A549 (cell line): ENCODE measurements at regions not wholly inside any gene's neighbourhood (a gene's known extent, or its start where the extent isn't known, plus 50 kb on each side); places are given as distances from the start of the nearest gene placed in this dataset.

Experiments used
- ATAC-seq, 2 experiments: fragments of 200-7000 bp in 1 of 2; fragments of >200 bp in 1 of 2; cut with Nextera tagmentation in 1 of 2; cut with Tn5 transposase in 1 of 2; 3 replicates each; pipeline versions ENCODE4 v1.8.0 to v1.9.1; 2018 to 2020; ENCODE audit warnings: mild to moderate bottlenecking in 1 of 2, moderate library complexity in 1 of 2
- CTCF ChIA-PET: fragments of 300-600 bp; sonication (Branson Sonifier 250); formaldehyde crosslinking; extraction: SDS; loops from one replicate; lab custom pipeline; 2021; ENCODE audit warnings: antibody characterized with exemption, inconsistent platforms; lab: Yijun Ruan, JAX
- POLR2A ChIA-PET: fragments of 350-600 bp; formaldehyde crosslinking; extraction: SDS; loops from one replicate; lab custom pipeline; 2021; ENCODE audit warnings: antibody characterized with exemption, inconsistent platforms; lab: Yijun Ruan, JAX
- DNase-seq, 2 experiments: peaks; one replicate each; pipeline versions ENCODE4 v3.0.0 to v3.0.0-alpha.2; 2011 to 2016; ENCODE audit warnings: low read depth in 1 of 2, low spot score in 1 of 2
- FAIRE-seq: peaks from 2 replicates; lab custom pipeline; 2011; peaks lifted over from hg19 to GRCh38; lab: Jason Lieb, UNC
- H3K27ac ChIP-seq, 2 experiments: fragments of >200 bp; sonication (Bioruptor Twin); formaldehyde crosslinking; 3 replicates each; pipeline ENCODE4 v1.5.1; 2016 to 2017
- H3K4me1 ChIP-seq: fragments of >200 bp; sonication (Bioruptor Twin); formaldehyde crosslinking; 3 replicates; pipeline ENCODE4 v1.6.1; 2016
- H3K4me2 ChIP-seq: fragments of >200 bp; sonication (Bioruptor Twin); formaldehyde crosslinking; 3 replicates; pipeline ENCODE4 v1.6.1; 2016
- H3K4me3 ChIP-seq: fragments of >200 bp; sonication (Bioruptor Twin); formaldehyde crosslinking; 3 replicates; pipeline ENCODE4 v1.5.1; 2016
- H3K9me3 ChIP-seq: fragments of >200 bp; sonication (Bioruptor Twin); formaldehyde crosslinking; 3 replicates; pipeline ENCODE4 v1.6.1; 2016
- BHLHE40 ChIP-seq: IDR thresholded peaks from 2 replicates; pipeline ENCODE4 v1.6.1; 2012; ENCODE audit warnings: low read depth, low read length, inconsistent platforms
- CBX2 ChIP-seq: fragments of 200-600 bp; sonication (generic); IDR thresholded peaks from 2 replicates; pipeline ENCODE4 v1.6.1; 2016; ENCODE audit warnings: low read depth, mild to moderate bottlenecking, borderline replicate concordance
- CBX8 ChIP-seq: fragments of 200-600 bp; sonication (generic); IDR thresholded peaks from 2 replicates; pipeline ENCODE4 v1.6.1; 2016
- CEBPB ChIP-seq, 2 experiments: fragments of >200 bp in 1 of 2; sonication (Bioruptor Twin) in 1 of 2; formaldehyde crosslinking in 1 of 2; IDR thresholded peaks; 2 replicates each; pipeline ENCODE4 v1.6.1; 2012 to 2016
- CHD2 ChIP-seq: fragments of 150-350 bp; IDR thresholded peaks from 2 replicates; pipeline ENCODE4 v1.6.1; 2014; ENCODE audit warnings: low read length; ENCODE audit not compliant: partially characterized antibody
- EHF ChIP-seq: fragments of 250-450 bp; sonication (Bioruptor Pico); IDR thresholded peaks from 2 replicates; pipeline ENCODE4 v1.5.0; 2020; ENCODE audit warnings: mild to moderate bottlenecking
- EP300 ChIP-seq, 2 experiments: fragments of >200 bp; sonication (Bioruptor Twin); formaldehyde crosslinking; IDR thresholded peaks; 2 replicates in 1 of 2; 3 replicates in 1 of 2; pipeline ENCODE4 v1.6.1; 2016 to 2017
- ESRRA ChIP-seq: fragments of 150-350 bp; IDR thresholded peaks from 2 replicates; pipeline ENCODE4 v1.6.1; 2014; ENCODE audit warnings: mild to moderate bottlenecking, low read length, borderline replicate concordance
- GATA3 ChIP-seq: IDR thresholded peaks from 2 replicates; pipeline ENCODE4 v1.6.1; 2012; ENCODE audit warnings: borderline replicate concordance
- HDAC2 ChIP-seq: fragments of 200-600 bp; sonication (generic); IDR thresholded peaks from 2 replicates; pipeline ENCODE4 v1.6.1; 2016
- HOXB13 ChIP-seq: fragments of 250-450 bp; sonication (Bioruptor Pico); IDR thresholded peaks from 2 replicates; pipeline ENCODE4 v1.5.0; 2020; ENCODE audit warnings: low read depth, mild to moderate bottlenecking, moderate library complexity
- HOXB5 ChIP-seq: fragments of 250-450 bp; sonication (Bioruptor Pico); IDR thresholded peaks from 2 replicates; pipeline ENCODE4 v1.5.0; 2020; ENCODE audit warnings: mild to moderate bottlenecking, moderate library complexity
- JUN ChIP-seq, 2 experiments: fragments of >200 bp; sonication (Bioruptor Twin); formaldehyde crosslinking; IDR thresholded peaks; 2 replicates in 1 of 2; 3 replicates in 1 of 2; pipeline ENCODE4 v1.6.1; 2016 to 2017
- JUNB ChIP-seq: fragments of >200 bp; sonication (Bioruptor Twin); formaldehyde crosslinking; IDR thresholded peaks from 2 replicates; pipeline ENCODE4 v1.6.1; 2016
- KDM1A ChIP-seq: fragments of 200-600 bp; sonication (generic); IDR thresholded peaks from 2 replicates; pipeline ENCODE4 v1.6.1; 2016; ENCODE audit warnings: low read depth, mild to moderate bottlenecking
- KDM5A ChIP-seq: fragments of 200-600 bp; sonication (generic); IDR thresholded peaks from 2 replicates; pipeline ENCODE4 v1.6.1; 2016; ENCODE audit warnings: antibody characterized with exemption, mild to moderate bottlenecking
- MAFK ChIP-seq: fragments of 450-650 bp; IDR thresholded peaks from 2 replicates; pipeline ENCODE4 v1.6.1; 2014; ENCODE audit not compliant: partially characterized antibody
- NFE2L2 ChIP-seq: fragments of 150-350 bp; conservative IDR thresholded peaks from 2 replicates; pipeline ENCODE4 v1.6.1; 2014; ENCODE audit warnings: low read length
- PHF8 ChIP-seq: fragments of 200-600 bp; sonication (generic); IDR thresholded peaks from 2 replicates; pipeline ENCODE4 v1.6.1; 2016; ENCODE audit warnings: low read depth, mild to moderate bottlenecking, antibody characterized with exemption, moderate library complexity, borderline replicate concordance
- RARB ChIP-seq: fragments of 250-450 bp; sonication (Bioruptor Pico); IDR thresholded peaks from 2 replicates; pipeline ENCODE4 v1.8.0; 2021; ENCODE audit warnings: mild to moderate bottlenecking, moderate library complexity
- WGBS: methylation state at CpG from one replicate; pipeline ENCODE4 v1.1.6; 2017; ENCODE audit errors: missing lambda C conversion rate; 5-methylcytosine and 5-hydroxymethylcytosine counted together
- TF ChIP-seq, protein P1 (sequence below): fragments of 200-600 bp; sonication (generic); IDR thresholded peaks from 2 replicates; pipeline ENCODE4 v1.6.1; 2016; ENCODE audit warnings: antibody characterized with exemption, mild to moderate bottlenecking, moderate library complexity
- TF ChIP-seq, protein P2 (sequence below): fragments of >200 bp; sonication (Bioruptor Twin); formaldehyde crosslinking; IDR thresholded peaks from 2 replicates; pipeline ENCODE4 v1.6.1; 2016
- TF ChIP-seq, protein P3 (sequence below): fragments of >200 bp; sonication (Bioruptor Twin); formaldehyde crosslinking; IDR thresholded peaks from 3 replicates; pipeline ENCODE4 v1.6.1; 2016
- TF ChIP-seq, protein P4 (sequence below): IDR thresholded peaks from 2 replicates; pipeline ENCODE4 v1.6.1; 2012; ENCODE audit warnings: low read depth, borderline replicate concordance
- TF ChIP-seq, protein P5 (sequence below): fragments of 150-350 bp; IDR thresholded peaks from 2 replicates; pipeline ENCODE4 v1.6.1; 2014; ENCODE audit warnings: low read depth, mild to moderate bottlenecking, low read length
- TF ChIP-seq, protein P6 (sequence below): fragments of 250-450 bp; sonication (Bioruptor Pico); IDR thresholded peaks from 2 replicates; pipeline ENCODE4 v1.5.0; 2021; ENCODE audit warnings: mild to moderate bottlenecking, moderate library complexity, borderline replicate concordance

DNA sequence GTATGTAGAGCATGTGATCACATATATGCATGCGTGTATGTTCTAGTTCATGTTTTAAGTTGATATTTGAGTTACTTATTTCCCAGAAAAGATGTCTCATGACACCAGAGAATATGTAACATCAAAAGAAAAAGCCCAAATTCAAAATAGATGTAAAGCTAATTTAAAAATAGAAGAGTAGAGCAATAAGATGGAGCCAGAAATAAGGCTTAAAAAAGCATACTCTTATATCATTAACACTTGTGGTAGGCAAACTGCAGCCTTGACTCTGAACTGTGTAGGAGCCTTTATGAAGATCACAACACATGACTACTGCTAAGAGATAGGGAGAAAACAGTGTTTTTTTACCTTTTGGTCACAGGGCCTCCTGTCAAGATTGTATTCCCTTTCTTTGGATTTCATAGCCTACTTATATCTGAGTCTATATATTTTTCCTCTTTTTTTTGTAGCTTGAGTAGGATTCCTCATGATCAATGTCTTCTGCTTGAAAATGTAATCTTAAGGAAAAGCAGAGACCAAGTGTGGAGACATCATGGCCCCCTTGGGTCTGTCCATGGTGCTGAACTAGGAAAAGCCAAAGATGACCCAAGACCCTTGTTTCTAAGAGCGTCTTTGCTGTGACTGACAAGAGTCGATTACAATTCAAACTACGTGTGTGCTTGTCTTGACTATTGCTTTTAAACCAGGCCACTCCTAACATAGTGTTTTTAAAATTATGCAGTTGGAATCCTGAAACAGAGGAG, 390.4 kb downstream of the SHISA9 start:
- no peak for TF ChIP-seq EP300 (IDR thresholded peaks at IDR 0.05)
- TF ChIP-seq, protein P1, sequence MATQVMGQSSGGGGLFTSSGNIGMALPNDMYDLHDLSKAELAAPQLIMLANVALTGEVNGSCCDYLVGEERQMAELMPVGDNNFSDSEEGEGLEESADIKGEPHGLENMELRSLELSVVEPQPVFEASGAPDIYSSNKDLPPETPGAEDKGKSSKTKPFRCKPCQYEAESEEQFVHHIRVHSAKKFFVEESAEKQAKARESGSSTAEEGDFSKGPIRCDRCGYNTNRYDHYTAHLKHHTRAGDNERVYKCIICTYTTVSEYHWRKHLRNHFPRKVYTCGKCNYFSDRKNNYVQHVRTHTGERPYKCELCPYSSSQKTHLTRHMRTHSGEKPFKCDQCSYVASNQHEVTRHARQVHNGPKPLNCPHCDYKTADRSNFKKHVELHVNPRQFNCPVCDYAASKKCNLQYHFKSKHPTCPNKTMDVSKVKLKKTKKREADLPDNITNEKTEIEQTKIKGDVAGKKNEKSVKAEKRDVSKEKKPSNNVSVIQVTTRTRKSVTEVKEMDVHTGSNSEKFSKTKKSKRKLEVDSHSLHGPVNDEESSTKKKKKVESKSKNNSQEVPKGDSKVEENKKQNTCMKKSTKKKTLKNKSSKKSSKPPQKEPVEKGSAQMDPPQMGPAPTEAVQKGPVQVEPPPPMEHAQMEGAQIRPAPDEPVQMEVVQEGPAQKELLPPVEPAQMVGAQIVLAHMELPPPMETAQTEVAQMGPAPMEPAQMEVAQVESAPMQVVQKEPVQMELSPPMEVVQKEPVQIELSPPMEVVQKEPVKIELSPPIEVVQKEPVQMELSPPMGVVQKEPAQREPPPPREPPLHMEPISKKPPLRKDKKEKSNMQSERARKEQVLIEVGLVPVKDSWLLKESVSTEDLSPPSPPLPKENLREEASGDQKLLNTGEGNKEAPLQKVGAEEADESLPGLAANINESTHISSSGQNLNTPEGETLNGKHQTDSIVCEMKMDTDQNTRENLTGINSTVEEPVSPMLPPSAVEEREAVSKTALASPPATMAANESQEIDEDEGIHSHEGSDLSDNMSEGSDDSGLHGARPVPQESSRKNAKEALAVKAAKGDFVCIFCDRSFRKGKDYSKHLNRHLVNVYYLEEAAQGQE, result peak; percentile 71; the same call in 1 of the 2 replicates
- no peak for FAIRE-seq
- POLR2A ChIA-PET, result no interaction called here
- CTCF ChIA-PET, result no interaction called here
- no peak for ATAC-seq
- no peaks in the 10 kb centered on the region for H3K9me3 ChIP-seq
- no peak overlapping the region for H3K4me3 ChIP-seq
- H3K4me1 ChIP-seq, result no peaks in the 10 kb centered on the region
- no peak for DNase-seq
- no peak overlapping the region for H3K4me2 ChIP-seq
- no peak overlapping the region for H3K27ac ChIP-seq
- WGBS, result 28% methylated on average over 4 of the region's 4 CpGs

DNA sequence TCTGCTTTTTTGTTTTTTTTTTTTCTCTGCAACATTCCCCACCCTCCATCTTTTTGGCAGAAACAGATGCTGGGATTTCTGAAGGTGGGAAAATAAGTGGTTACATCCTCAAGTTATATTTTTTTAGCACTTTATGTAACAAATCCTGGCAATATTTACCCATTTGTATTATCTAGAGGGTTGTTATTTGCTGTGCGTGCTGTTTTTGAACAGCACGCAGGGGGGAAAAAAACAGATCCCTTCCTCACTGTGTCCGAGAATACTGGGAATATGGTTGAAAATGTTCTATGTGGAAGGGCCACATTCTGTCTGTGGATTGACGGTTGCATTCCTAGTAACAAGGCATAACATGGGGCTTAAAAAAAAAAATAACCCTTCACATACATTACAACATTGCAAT, 394.8 kb downstream of the SHISA9 start:
- ATAC-seq, result no peak
- CTCF ChIA-PET, result no interaction called here
- Histone ChIP-seq H3K4me1 (no peaks in the 10 kb centered on the region), H3K9me3 (no peaks in the 10 kb centered on the region), H3K4me3 (no peak overlapping the region), H3K27ac (no peak overlapping the region), H3K4me2 (no peak overlapping the region)
- TF ChIP-seq, protein P2, sequence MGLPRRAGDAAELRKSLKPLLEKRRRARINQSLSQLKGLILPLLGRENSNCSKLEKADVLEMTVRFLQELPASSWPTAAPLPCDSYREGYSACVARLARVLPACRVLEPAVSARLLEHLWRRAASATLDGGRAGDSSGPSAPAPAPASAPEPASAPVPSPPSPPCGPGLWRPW, result no peak
- TF ChIP-seq CBX8, result no peak
- TF ChIP-seq GATA3, result no peak
- no peak for TF ChIP-seq RARB (CRISPR knock-in tag)
- no peak for TF ChIP-seq HDAC2
- TF ChIP-seq, protein P3, sequence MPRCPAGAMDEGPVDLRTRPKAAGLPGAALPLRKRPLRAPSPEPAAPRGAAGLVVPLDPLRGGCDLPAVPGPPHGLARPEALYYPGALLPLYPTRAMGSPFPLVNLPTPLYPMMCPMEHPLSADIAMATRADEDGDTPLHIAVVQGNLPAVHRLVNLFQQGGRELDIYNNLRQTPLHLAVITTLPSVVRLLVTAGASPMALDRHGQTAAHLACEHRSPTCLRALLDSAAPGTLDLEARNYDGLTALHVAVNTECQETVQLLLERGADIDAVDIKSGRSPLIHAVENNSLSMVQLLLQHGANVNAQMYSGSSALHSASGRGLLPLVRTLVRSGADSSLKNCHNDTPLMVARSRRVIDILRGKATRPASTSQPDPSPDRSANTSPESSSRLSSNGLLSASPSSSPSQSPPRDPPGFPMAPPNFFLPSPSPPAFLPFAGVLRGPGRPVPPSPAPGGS, result no peak
- TF ChIP-seq MAFK, result peak; percentile 16
- no peak for TF ChIP-seq BHLHE40
- TF ChIP-seq ESRRA, result no peak
- no peak for FAIRE-seq
- 59% methylated on average over 4 of the region's 4 CpGs for WGBS
- DNase-seq, result no peak
- POLR2A ChIA-PET, result no interaction called here

DNA sequence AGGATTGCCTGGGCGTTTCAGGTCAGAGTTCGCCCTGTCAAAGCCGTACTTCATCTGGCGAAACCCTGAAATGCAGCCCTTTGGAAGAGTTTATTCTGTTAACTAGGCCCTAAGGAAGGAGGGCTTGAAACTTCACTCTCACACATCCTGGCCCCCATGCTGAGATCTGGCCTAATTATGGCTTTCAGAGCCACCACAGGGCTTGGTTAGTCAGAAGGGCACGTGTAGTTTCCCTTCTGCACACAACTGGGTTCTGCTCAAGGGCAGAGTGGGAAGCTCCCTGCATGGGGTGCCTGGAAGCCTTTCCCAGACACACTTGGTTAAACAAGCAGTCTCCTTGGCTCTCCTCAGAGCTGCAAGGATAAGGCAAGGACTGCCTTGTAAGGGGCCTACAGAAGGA, 397.3 kb downstream of the SHISA9 start:
- ATAC-seq (no peak), DNase-seq (no peak), FAIRE-seq (no peak)
- ChIA-PET CTCF (interaction anchor here (0.6 kb wide), 1 partner anchor 14 kb away, joined by 3 read pairs; no protein-coding TSS in a partner anchor), POLR2A (no interaction called here)
- H3K4me3 ChIP-seq, result no peak overlapping the region
- H3K4me1 ChIP-seq, result no peaks in the 10 kb centered on the region
- H3K27ac ChIP-seq, result no peak overlapping the region
- WGBS, result 7% methylated on average over 5 of the region's 5 CpGs
- no peak overlapping the region for H3K4me2 ChIP-seq
- no peaks in the 10 kb centered on the region for H3K9me3 ChIP-seq
- TF ChIP-seq NFE2L2 (no peak), HOXB13 (CRISPR knock-in tag) (no peak), CEBPB (IDR thresholded peaks at IDR 0.05) (no peak), EHF (CRISPR knock-in tag) (no peak), MAFK (no peak), KDM1A (no peak), JUNB (no peak), KDM5A (no peak), JUN (IDR thresholded peaks at IDR 0.05) (no peak), HOXB5 (CRISPR knock-in tag) (no peak), PHF8 (no peak), CBX2 (no peak), CHD2 (no peak), GATA3 (no peak)
- TF ChIP-seq, protein P4, sequence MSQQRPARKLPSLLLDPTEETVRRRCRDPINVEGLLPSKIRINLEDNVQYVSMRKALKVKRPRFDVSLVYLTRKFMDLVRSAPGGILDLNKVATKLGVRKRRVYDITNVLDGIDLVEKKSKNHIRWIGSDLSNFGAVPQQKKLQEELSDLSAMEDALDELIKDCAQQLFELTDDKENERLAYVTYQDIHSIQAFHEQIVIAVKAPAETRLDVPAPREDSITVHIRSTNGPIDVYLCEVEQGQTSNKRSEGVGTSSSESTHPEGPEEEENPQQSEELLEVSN, result no peak
- TF ChIP-seq, protein P5, sequence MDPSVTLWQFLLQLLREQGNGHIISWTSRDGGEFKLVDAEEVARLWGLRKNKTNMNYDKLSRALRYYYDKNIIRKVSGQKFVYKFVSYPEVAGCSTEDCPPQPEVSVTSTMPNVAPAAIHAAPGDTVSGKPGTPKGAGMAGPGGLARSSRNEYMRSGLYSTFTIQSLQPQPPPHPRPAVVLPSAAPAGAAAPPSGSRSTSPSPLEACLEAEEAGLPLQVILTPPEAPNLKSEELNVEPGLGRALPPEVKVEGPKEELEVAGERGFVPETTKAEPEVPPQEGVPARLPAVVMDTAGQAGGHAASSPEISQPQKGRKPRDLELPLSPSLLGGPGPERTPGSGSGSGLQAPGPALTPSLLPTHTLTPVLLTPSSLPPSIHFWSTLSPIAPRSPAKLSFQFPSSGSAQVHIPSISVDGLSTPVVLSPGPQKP, result no peak
- TF ChIP-seq, protein P6, sequence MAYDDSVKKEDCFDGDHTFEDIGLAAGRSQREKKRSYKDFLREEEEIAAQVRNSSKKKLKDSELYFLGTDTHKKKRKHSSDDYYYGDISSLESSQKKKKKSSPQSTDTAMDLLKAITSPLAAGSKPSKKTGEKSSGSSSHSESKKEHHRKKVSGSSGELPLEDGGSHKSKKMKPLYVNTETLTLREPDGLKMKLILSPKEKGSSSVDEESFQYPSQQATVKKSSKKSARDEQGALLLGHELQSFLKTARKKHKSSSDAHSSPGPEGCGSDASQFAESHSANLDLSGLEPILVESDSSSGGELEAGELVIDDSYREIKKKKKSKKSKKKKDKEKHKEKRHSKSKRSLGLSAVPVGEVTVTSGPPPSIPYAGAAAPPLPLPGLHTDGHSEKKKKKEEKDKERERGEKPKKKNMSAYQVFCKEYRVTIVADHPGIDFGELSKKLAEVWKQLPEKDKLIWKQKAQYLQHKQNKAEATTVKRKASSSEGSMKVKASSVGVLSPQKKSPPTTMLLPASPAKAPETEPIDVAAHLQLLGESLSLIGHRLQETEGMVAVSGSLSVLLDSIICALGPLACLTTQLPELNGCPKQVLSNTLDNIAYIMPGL (CRISPR knock-in tag), result no peak
